Epidermal melanocyte (primary cell): ENCODE measurements at regions not wholly inside any gene's neighbourhood (a gene's known extent, or its start where the extent isn't known, plus 50 kb on each side); places are given as distances from the start of the nearest gene placed in this dataset.
"Not testable (repeated sequence)": the region's sequence is repeated elsewhere in the genome, so short reads cannot be mapped to it uniquely, and the experiment has no call there.

Source experiments
- DNase-seq: peaks from one replicate; pipeline ENCODE4 v3.0.0; 2011; ENCODE audit warnings: low spot score; ENCODE audit not compliant: insufficient read length

- DNase-seq, result no peak
Observed at GRCh38 chr5:101520417-101520816, 617.3 kb upstream of the ST8SIA4 start.

- no peak for DNase-seq
Observed at GRCh38 chr5:101517795-101518194, 614.7 kb upstream of the ST8SIA4 start.

- no peak for DNase-seq
Observed at GRCh38 chr5:101515721-101516120, 612.6 kb upstream of the ST8SIA4 start.

DNA sequence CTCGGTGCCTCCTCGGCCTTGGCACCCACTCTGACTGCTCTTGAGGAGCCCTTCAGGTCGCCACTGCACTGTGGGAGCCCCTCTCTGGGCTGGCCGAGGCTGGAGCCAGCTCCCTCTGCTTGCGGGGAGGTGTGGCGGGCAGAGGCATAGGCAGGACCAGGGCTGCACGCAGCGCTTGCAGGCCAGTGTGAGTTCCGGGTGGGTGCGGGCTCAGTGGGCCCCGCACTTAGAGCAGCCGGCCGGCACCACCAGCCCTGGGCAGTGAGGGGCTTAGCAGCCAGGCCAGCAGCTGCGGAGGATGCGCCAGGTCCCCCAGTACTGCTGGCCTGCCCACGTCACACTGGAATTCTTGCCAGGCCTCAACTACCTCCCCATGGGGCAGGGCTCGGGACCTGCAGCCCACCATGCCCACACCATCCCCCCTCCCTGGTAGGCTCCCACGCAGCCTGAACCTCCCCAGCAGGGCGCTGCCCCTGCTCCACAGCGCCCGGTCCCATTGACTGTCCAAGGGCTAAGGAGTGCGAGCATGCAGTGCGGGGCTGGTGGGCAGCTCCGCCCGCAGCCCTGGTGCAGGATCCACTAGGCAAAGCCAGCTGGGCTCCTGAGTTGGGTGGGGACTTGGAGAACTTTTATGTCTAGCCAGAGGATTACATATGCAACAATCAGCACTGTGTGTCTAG, 602.9 kb upstream of the ST8SIA4 start:
- DNase-seq, result no peak

GRCh38 chr5:101482931-101483330, 579.8 kb upstream of the ST8SIA4 start:
- no peak for DNase-seq

DNA sequence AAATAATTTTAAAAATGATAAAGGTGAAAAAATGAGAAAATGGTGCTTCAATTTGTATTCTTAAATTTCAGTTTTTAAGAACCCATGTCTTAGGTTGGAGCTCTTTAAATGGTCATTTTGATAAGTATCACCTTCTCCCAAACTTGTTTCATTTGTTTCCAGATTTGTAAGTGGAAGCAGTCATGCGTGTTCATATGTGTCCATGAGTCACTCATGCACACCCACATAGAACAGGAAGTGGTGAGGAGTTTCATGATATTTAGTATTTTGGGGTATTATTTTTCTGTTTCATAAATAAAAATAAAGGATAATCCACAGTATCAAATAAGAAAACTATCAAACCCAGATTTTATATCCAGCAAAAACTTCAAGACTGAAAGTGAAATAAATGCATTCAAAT, 570.4 kb upstream of the ST8SIA4 start:
- no peak for DNase-seq

- no peak for DNase-seq
Observed at GRCh38 chr5:101461455-101461854, 558.4 kb upstream of the ST8SIA4 start.

GRCh38 chr5:101458587-101458986, 555.5 kb upstream of the ST8SIA4 start:
- DNase-seq, result no peak

DNA sequence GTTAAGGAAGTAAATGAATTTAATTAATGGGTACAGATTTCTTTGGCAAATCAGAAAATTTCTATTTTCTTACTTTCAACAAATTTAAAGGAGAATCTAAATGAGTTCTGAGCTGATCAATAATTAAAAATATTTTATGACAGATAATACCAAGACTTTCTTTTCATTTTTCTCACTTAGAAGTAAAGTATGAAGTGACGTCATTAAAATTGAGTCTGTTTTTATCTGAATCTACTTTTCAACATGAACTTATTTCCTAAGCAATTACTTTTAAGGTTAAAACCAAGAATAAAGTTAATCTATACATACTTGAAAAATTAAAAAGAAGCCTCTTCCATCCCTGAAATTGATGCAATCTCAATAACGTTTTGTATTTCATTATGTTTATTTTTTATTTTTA, 552.8 kb upstream of the ST8SIA4 start:
- no peak for DNase-seq

DNA sequence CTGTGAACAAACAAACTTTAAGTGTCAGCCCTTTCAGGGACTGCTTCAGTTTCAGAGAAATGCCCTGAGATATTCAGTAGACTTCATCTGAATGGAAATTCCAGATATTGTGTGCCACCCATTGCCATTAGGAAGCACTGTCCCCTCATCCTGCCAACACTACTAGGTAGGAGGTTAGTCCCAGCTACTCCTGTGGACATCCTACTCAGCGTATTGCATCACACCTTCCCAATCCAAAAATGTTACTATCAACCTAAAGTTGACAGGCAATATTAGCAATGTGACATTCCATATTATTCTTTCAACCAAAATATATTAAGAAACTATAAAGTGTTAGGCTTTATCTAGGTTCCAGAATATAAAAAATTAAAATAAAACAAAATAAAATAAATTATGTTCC, 552.0 kb upstream of the ST8SIA4 start:
- DNase-seq, result no peak

DNA sequence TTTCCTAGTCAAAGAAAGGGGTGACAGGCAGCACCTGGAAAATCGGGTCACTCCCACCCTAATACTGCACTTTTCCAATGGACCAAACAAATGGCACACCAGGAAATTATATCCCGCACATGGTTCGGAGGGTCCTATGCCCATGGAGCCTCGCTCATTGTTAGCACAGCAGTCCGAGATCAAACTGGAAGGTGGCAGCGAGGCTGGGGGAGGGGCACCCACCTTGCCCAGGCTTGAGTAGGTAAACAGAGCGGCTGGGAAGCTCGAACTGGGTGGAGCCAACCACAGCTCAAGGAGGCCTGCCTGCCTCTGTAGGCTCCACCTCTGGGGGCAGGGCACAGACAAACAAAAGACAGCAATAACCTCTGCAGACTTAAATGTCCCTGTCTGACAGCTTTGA, 539.2 kb upstream of the ST8SIA4 start:
- not testable (repeated sequence) for DNase-seq

- no peak for DNase-seq
Observed at GRCh38 chr5:101440173-101440572, 537.1 kb upstream of the ST8SIA4 start.

DNA sequence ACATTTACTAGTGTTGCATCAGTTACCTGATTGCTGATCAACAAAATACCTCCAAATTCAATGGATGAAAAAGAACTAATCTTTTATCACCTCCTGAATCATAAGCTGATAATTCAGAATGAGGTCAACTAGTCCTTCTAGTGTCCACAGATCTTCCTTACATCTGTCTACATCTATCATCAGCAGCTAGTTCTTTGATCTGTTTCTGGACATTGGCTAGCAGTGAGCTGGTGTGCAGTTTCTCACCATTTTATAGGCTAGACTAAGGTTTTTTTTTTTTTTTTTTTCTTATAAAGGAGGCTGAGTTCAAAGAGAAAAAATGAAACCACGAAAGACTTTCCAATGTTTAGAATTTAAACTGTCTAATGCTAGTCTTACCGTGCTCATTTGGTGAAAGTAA, 534.3 kb upstream of the ST8SIA4 start:
- DNase-seq, result no peak

- no peak for DNase-seq
Observed at GRCh38 chr5:101435768-101436167, 532.7 kb upstream of the ST8SIA4 start.

- no peak for DNase-seq
Observed at GRCh38 chr5:101431201-101431600, 528.1 kb upstream of the ST8SIA4 start.

GRCh38 chr5:101430551-101430950, 527.5 kb upstream of the ST8SIA4 start:
- no peak for DNase-seq

- no peak for DNase-seq
Observed at GRCh38 chr5:101429241-101429640, 526.2 kb upstream of the ST8SIA4 start.

DNA sequence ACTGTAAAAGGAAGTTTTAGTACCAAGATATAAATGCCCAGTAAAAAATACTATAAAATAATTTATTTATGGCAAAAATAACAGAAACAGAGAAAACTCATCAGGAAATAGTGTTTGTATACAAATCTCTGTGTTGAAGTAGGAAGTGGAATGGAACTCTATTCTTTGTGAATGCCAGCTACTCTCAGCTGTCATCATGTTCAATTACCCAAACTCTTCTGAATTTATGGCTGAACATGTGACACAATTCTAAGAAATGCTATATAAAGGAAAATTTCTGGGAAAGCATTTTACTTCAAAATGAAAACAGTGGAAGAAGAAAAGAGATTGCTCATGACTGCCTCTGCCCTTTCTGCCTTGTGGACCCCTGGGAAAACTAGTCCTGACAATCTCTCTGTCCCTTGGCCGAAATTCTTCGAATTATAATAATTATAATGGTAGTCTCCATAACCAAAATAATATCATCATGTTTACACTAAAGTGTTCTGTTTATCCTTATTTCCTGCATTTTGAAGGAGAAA, 522.3 kb upstream of the ST8SIA4 start:
- DNase-seq, result no peak

DNA sequence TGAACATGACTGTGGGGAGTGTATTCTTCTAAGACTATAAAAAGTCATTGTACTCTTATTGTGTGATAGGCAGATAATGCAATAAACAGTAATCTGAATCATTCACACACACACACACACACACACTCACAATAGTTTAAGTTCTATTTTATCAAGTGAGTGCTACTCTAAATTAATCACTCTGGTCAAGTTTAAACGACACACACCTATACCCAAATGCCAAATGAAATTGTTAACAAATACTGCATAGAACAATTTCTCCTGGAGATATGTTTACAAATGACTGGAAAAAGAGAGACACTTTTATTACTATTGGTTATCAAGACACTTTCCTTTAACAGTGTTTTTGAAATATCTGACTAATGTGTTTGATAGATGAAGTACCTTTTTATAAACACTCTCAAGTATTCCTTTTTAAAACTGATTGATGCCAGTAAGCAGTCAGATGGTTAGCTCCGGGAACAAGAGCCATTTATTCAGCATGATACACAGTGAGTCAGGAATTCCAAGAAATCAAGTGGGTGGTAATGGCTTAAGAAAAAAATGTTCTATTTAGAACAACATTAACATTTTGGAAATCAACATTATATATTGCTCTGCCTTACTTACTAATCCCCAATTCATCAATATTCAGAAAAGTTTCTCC, 521.6 kb upstream of the ST8SIA4 start:
- DNase-seq, result no peak

DNA sequence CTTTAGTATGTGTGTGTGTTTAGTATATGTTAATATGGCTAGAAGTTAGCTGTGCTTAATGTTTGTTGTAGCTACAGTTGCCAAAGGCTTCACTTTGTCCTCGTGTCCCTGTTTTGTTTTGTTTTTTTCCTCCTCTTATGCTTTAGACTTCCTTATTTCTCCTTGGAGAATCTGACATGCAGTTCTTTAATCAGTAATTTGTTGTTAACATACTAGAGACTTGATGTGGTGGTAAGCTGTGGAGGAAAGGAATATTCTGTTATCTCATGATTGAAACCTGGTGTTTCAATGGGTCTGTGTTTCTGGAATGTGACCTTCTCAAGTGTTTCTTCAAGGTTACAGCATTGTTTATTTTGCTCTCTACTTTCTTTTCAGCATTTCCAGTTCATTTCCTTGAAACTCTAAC, 515.6 kb upstream of the ST8SIA4 start:
- no peak for DNase-seq

GRCh38 chr5:101404531-101404930, 501.4 kb upstream of the ST8SIA4 start:
- no peak for DNase-seq

- no peak for DNase-seq
Observed at GRCh38 chr5:101393795-101394450, 490.8 kb upstream of the ST8SIA4 start.
